Femur (tissue), 1 donor: ENCODE measurements at regions not wholly inside any gene's neighbourhood (a gene's known extent, or its start where the extent isn't known, plus 50 kb on each side); places are given as distances from the start of the nearest gene placed in this dataset.
"Not testable (repeated sequence)": the region's sequence is repeated elsewhere in the genome, so short reads cannot be mapped to it uniquely, and the experiment has no call there.

Source experiments
- DNase-seq: peaks from one replicate; pipeline ENCODE4 v3.0.0-alpha.2; 2017

DNA sequence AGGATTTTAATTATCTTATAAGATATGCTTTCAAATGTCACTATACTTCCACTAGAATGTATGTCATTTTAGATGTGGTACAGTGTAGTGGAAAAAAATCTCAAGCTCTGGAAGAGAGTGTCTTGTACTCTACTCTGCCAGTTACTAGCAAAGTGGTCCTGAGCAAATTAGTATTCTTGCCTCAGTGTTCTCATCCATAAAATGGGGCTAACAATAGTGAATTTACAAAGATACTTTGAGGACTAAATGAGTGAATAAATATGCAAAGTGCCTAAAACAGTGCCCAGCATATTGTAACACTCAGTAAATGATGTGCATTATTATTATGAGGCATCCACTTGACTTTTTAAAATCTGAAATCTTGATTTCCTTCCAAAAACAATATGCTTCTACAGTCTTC, 488.9 kb upstream of the PHF14 start:
- DNase-seq = no peak

DNA sequence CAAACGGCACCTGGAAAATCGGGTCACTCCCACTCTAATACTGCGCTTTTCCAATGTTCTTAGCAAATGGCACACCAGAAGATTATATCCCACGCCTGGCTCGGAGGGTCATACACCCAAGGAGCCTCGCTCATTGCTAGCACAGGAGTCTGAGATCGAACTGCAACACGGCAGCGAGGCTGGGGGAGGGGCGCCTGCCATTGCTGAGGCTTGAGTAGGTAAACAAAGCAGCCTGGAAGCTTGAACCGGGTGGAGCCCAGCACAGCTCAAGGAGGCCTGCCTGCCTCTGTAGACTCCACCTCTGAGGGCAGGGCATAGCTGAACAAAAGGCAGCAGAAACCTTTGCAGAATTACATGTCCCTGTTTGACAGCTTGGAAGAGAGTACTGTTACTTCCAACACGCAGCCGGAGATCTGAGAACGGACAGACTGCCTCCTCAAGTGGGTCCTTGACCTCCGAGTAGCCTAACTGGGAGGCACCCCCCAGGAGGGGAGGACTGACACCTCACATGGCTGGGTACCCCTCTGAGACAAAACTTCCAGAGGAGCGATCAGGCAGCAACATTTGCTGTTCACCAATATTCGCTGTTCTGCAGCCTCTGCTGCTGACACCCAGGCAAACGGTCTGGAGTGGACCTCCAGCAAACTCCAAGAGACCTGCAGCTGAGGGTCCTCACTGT, 472.3 kb upstream of the PHF14 start:
- not testable (repeated sequence) for DNase-seq

GRCh38 chr7:10507032-10507431, 466.6 kb upstream of the PHF14 start:
- DNase-seq = no peak

- no peak for DNase-seq
Observed at GRCh38 chr7:10521306-10521705, 452.4 kb upstream of the PHF14 start.

DNA sequence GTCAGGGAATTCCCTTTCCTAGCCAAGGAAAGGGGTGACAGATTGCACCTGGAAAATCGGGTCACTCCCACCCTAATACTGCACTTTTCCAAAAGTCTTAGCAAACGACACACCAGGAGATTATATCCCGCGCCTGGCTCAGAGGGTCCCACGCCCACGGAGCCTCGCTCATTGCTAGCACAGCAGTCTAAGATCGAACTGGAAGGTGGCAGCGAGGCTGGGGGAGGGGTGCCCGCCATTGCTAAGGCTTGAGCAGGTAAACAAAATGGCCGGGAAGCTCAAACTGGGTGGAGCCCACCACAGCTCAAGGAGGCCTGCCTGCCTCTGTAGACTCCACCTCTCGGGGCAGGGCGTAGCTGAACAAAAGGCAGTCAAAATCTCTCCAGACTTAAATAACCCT, 440.2 kb upstream of the PHF14 start:
- DNase-seq = not testable (repeated sequence)

GRCh38 chr7:10536561-10536960, 437.1 kb upstream of the PHF14 start:
- DNase-seq = no peak

DNA sequence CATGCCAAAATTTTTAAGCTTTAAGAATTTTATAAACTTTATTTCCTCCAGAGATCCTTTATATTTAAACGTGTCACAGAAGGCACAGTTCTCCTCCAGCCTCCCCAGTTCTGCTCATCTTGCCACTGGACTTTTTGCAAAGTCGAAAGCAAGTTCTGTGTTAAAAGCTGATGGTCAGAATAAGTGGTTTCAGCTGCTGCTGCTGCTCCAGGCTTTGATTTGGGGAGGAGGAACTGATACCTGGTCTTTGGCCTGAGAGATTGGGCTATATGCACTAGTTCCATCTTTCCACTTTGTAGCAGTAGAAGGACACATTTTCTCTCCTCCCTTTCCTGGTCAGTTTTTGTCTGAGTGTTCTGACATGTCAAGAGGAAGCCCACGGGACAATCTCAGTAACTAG, 435.9 kb upstream of the PHF14 start:
- DNase-seq = no peak

DNA sequence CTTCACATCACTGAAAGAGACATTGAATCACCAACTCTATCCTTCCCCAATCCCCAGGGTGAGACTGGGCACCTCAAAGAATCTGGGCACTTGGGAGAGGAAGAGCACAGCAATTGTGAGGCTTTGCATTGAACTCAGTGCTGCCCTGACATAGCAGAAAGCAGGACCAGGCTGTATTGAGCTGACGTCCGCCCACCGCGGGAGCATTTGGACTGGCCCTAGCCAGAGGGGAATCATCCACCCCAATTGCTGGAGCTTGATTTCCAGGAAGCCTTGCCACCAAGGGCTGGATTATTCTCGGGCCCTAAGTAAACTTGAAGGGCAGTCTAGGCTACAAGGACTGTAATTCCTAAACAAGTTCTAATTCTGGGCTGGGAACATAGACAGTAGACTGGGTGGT, 416.3 kb upstream of the PHF14 start:
- DNase-seq = no peak

GRCh38 chr7:10560497-10560896, 413.2 kb upstream of the PHF14 start:
- no peak for DNase-seq

- no peak for DNase-seq
Observed at GRCh38 chr7:10568891-10569290, 404.8 kb upstream of the PHF14 start.

DNA sequence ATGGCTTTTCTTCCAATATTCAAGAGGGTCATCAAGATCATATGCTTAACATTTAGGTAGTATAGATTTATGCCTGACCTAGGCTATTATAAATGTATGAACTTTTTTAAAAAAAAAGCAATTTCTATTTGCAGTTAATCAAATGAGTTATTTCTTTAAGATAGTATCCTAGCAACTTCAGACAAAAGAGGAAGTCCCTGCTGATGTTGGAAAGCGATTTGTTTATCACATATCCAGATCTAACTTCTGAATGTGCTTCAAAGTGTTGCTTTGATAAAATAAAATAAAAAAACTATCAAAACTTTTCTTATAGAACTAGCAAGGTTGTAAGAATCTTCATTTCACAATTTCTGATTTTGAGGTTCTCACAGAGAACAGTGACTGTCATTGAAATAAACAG, 401.9 kb upstream of the PHF14 start:
- no peak for DNase-seq

- DNase-seq = no peak
Observed at GRCh38 chr7:10577866-10578374, 395.8 kb upstream of the PHF14 start.

GRCh38 chr7:10579561-10579960, 394.1 kb upstream of the PHF14 start:
- DNase-seq = no peak

DNA sequence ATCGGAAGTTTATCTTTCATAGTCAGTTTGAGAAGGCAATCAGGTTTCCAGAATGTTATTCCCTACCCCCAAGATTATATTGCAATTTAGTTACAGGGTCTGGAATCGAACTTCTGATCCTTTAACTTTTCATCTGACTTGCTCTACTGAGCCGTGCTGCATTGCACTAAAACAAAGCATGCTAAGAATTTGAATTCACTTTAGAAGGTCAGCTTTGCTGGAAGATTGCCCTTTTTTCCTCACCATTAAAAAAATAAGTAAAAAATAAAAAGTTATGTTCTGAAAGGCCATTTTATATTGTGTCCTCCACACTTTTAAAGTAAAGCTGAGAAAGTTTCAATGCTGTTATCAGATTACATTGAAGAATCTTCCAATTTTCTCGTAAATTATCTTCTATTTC, 388.8 kb upstream of the PHF14 start:
- DNase-seq = no peak

DNA sequence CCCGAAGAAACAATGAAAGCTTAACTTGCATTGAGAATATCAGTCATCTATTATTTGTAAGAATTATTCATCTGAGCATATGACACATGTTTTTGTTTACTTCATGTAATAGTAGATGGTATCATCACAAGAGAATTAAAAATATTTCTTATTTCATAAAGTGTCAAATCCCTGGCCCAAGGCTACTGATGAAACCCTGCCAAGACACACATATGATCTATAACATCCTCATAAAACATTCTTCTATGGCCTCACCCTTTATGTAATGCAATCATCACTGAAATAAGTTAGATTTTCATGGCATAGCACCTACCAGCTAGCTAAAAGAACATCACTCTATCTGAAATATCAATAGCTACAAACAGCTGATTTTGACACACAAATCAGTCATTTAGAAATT, 385.6 kb upstream of the PHF14 start:
- DNase-seq = no peak

GRCh38 chr7:10592604-10593003, 381.1 kb upstream of the PHF14 start:
- DNase-seq = no peak

- DNase-seq = no peak
Observed at GRCh38 chr7:10593080-10593479, 380.6 kb upstream of the PHF14 start.

DNA sequence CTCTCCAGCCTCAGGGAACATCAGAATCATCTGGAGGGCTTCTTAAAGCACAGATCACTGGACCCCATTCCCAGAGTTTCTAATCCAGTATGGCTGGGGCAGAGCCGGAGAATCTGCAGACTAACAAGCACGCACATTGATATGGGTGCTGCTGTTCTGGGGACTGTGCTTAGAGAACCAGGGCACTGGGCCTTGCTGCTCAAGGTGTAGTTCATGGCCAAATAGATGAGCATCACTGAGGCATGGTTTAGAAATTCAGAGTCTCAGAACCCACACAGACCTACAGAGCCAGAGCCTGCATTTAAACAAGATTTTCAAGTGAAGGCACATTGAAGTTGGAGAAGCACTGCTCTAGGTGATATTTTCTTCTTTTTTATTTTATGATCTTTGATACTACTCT, 376.8 kb upstream of the PHF14 start:
- DNase-seq = no peak

- no peak for DNase-seq
Observed at GRCh38 chr7:10604128-10604527, 369.5 kb upstream of the PHF14 start.

DNA sequence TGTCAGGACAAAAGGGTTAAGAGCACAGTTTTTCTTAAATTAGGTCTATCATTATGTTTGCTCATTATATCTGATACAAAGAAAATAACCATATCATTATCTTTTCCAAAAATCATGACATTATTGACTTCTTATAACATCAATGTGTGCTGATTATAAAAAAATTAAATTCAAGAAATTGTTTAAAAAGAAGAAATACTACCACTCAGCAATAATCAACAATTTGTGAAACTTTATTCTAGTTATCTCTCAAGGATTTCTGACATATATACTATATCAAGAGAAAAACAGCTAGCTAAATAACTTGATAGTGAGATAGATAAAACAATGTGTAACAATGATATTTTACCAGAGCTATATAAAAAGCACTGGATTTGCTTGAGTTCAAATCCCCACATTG, 360.7 kb upstream of the PHF14 start:
- DNase-seq = no peak

- DNase-seq = no peak
Observed at GRCh38 chr7:10618953-10619352, 354.7 kb upstream of the PHF14 start.

GRCh38 chr7:10632712-10633111, 341.0 kb upstream of the PHF14 start:
- DNase-seq = no peak

GRCh38 chr7:10634239-10634638, 339.4 kb upstream of the PHF14 start:
- DNase-seq = no peak

DNA sequence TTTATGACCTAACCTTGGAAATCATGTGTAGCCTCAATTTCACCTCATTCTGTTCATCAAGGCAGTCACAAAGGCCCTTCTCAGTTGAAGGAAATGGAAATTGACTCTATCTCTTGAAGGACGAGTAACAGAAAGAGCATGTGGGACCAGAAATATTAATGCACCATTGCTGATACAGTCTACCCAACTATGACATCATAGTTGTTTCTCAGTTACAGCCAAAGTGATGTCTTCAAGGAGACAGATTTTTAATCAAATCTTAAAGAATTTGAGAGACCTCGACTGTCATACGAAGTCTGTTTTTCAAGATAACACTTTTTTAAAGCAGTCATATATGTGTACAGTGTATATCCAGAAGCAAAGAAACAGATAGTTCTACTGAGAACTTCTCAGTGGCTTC, 335.7 kb upstream of the PHF14 start:
- DNase-seq = no peak

DNA sequence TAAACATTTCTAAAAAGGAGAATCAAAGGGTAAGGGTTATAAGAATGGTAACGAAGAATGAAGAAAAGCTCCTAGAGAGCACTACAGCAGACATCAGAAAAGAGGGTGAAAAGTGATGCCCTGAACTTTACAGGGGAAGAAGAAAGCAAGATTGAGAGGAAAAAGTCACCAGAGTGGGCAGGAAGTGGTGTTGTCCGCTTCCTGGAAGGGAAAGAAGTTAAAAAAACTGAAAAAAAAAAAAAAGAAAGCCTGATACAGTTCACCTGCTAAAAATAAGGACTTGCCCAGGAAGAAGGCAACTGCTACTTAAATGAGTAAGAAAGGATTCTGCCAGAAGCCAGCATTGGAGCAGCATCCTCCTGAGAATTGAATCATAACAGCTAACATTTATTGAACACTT, 330.1 kb upstream of the PHF14 start:
- no peak for DNase-seq
